ENCODE measurements at regions not wholly inside any gene's neighbourhood (a gene's known extent, or its start where the extent isn't known, plus 50 kb on each side); places are given as distances from the start of the nearest gene placed in this dataset.

DNA sequence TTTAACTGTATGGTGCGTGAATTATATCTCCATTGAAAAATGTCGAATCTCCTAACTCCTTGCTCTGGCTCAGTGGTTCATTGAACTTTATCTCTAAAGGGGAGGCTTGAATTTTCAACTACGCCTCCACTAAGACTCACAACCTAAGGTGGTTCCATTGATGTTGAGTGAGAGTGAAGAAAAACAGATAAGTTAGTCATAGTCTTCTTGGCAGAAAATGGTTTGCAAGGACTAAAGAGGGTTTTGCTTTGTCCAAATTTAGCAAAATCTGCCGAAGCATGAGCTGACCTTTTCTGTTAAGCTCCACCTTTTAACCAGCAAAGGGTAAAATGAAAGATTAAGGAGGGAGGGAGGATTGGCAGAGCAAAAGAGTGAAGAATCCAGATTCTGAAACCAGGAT is 290.2 kb upstream of the SPTLC3 start:
- Histone ChIP-seq H3K9me3 (ENCODE audit: control extremely low read depth in 1 of 5, control insufficient read depth in 4 of 5, insufficient read depth in 2 of 5, low read depth in 1 of 5, low read length in 4 of 5) (no peaks in the 10 kb centered on the region), H3K4me1 (ENCODE audit: control extremely low read depth in 1 of 4, control insufficient read depth in 4 of 4, insufficient read depth in 4 of 4, low read length in 3 of 4) (no peaks in the 10 kb centered on the region), H3K27me3 (replicated peaks in 2 of 5; ENCODE audit: control insufficient read depth in 4 of 5, insufficient read depth in 5 of 5, low read length in 4 of 5) (no peaks in the 10 kb centered on the region), H3K27ac (ENCODE audit: insufficient read depth in 1 of 2, low read depth in 1 of 2, low read length in 2 of 2, poor library complexity in 1 of 2, severe bottlenecking in 2 of 2) (no peak overlapping the region), H3K36me3 (ENCODE audit: control insufficient read depth in 4 of 4, insufficient read depth in 4 of 4, low read length in 3 of 4) (no peaks in the 10 kb centered on the region), H3K4me3 (ENCODE audit: control insufficient read depth in 1 of 7, extremely low read depth in 1 of 7, insufficient read depth in 4 of 7, low read depth in 2 of 7, low read length in 6 of 7) (no peak overlapping the region)
- ChIA-PET CTCF (no interaction called here), POLR2A (no interaction called here)
- WGBS (ENCODE audit: insufficient coverage), result 100% methylated on average over 4 of the region's 4 CpGs
- DNase-seq, result no peak

GRCh38 chr20:12721636-12722035 is 287.1 kb upstream of the SPTLC3 start:
- Histone ChIP-seq H3K27me3 (replicated peaks in 2 of 5; ENCODE audit: control insufficient read depth in 4 of 5, insufficient read depth in 5 of 5, low read length in 4 of 5) (no peaks in the 10 kb centered on the region), H3K9me3 (ENCODE audit: control extremely low read depth in 1 of 5, control insufficient read depth in 4 of 5, insufficient read depth in 2 of 5, low read depth in 1 of 5, low read length in 4 of 5) (peaks cover 0 to 1% (median 0%) of the 10 kb centered on the region in 5 experiments), H3K4me1 (ENCODE audit: control extremely low read depth in 1 of 4, control insufficient read depth in 4 of 4, insufficient read depth in 4 of 4, low read length in 3 of 4) (no peaks in the 10 kb centered on the region), H3K36me3 (ENCODE audit: control insufficient read depth in 4 of 4, insufficient read depth in 4 of 4, low read length in 3 of 4) (no peaks in the 10 kb centered on the region), H3K27ac (ENCODE audit: insufficient read depth in 1 of 2, low read depth in 1 of 2, low read length in 2 of 2, poor library complexity in 1 of 2, severe bottlenecking in 2 of 2) (no peak overlapping the region), H3K4me3 (ENCODE audit: control insufficient read depth in 1 of 7, extremely low read depth in 1 of 7, insufficient read depth in 4 of 7, low read depth in 2 of 7, low read length in 6 of 7) (no peak overlapping the region)
- ChIA-PET CTCF (no interaction called here), POLR2A (no interaction called here)
- WGBS (ENCODE audit: insufficient coverage), result 42% methylated on average over 2 of the region's 2 CpGs
- DNase-seq, result no peak

- no peak overlapping the region for H3K4me3 ChIP-seq (ENCODE audit: control insufficient read depth in 1 of 7, extremely low read depth in 1 of 7, insufficient read depth in 4 of 7, low read depth in 2 of 7, low read length in 6 of 7)
- ChIA-PET CTCF (no interaction called here), POLR2A (no interaction called here)
- no peaks in the 10 kb centered on the region for H3K4me1 ChIP-seq (ENCODE audit: control extremely low read depth in 1 of 4, control insufficient read depth in 4 of 4, insufficient read depth in 4 of 4, low read length in 3 of 4)
- no peak for DNase-seq
- H3K27ac ChIP-seq (ENCODE audit: insufficient read depth in 1 of 2, low read depth in 1 of 2, low read length in 2 of 2, poor library complexity in 1 of 2, severe bottlenecking in 2 of 2), result no peak overlapping the region
- no peaks in the 10 kb centered on the region for H3K27me3 ChIP-seq (replicated peaks in 2 of 5; ENCODE audit: control insufficient read depth in 4 of 5, insufficient read depth in 5 of 5, low read length in 4 of 5)
- 100% methylated on average over 1 of the region's 1 CpG for WGBS (ENCODE audit: insufficient coverage)
- peaks cover 0 to 1% (median 0%) of the 10 kb centered on the region in 5 experiments for H3K9me3 ChIP-seq (ENCODE audit: control extremely low read depth in 1 of 5, control insufficient read depth in 4 of 5, insufficient read depth in 2 of 5, low read depth in 1 of 5, low read length in 4 of 5)
- no peaks in the 10 kb centered on the region for H3K36me3 ChIP-seq (ENCODE audit: control insufficient read depth in 4 of 4, insufficient read depth in 4 of 4, low read length in 3 of 4)
Measured at GRCh38 chr20:12722091-12722490, 286.7 kb upstream of the SPTLC3 start.

DNA sequence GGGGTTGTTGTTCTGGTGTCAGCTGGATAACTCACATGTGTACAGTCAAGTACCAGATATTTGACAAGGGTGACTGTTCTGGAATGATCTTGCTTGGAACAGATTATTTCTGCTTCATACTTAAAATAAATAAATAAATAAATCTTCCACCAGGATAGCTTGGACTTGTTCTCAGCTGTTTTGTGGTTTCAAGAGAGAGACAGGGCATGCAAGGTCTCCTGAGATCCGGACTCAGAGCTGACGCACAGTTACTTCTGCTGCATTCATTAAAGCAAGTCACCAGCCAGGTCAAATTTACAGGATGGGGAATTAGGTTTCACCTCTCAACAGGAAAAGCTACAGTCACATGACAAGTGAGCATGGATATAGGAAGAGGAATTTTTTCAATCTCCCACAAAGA is 285.0 kb upstream of the SPTLC3 start:
- 100% methylated on average over 2 of the region's 2 CpGs for WGBS (ENCODE audit: insufficient coverage)
- Histone ChIP-seq H3K36me3 (ENCODE audit: control insufficient read depth in 4 of 4, insufficient read depth in 4 of 4, low read length in 3 of 4) (no peaks in the 10 kb centered on the region), H3K27ac (ENCODE audit: insufficient read depth in 1 of 2, low read depth in 1 of 2, low read length in 2 of 2, poor library complexity in 1 of 2, severe bottlenecking in 2 of 2) (no peak overlapping the region), H3K4me3 (ENCODE audit: control insufficient read depth in 1 of 7, extremely low read depth in 1 of 7, insufficient read depth in 4 of 7, low read depth in 2 of 7, low read length in 6 of 7) (no peak overlapping the region), H3K9me3 (ENCODE audit: control extremely low read depth in 1 of 5, control insufficient read depth in 4 of 5, insufficient read depth in 2 of 5, low read depth in 1 of 5, low read length in 4 of 5) (peaks cover 0 to 1% (median 0%) of the 10 kb centered on the region in 5 experiments), H3K27me3 (replicated peaks in 2 of 5; ENCODE audit: control insufficient read depth in 4 of 5, insufficient read depth in 5 of 5, low read length in 4 of 5) (peaks cover 0 to 1% (median 0%) of the 10 kb centered on the region in 5 experiments), H3K4me1 (ENCODE audit: control extremely low read depth in 1 of 4, control insufficient read depth in 4 of 4, insufficient read depth in 4 of 4, low read length in 3 of 4) (no peaks in the 10 kb centered on the region)
- ChIA-PET CTCF (no interaction called here), POLR2A (no interaction called here)
- no peak for DNase-seq

GRCh38 chr20:12728782-12729181 is 280.0 kb upstream of the SPTLC3 start:
- Histone ChIP-seq H3K36me3 (ENCODE audit: control insufficient read depth in 4 of 4, insufficient read depth in 4 of 4, low read length in 3 of 4) (no peaks in the 10 kb centered on the region), H3K27ac (ENCODE audit: insufficient read depth in 1 of 2, low read depth in 1 of 2, low read length in 2 of 2, poor library complexity in 1 of 2, severe bottlenecking in 2 of 2) (no peak overlapping the region), H3K27me3 (replicated peaks in 2 of 5; ENCODE audit: control insufficient read depth in 4 of 5, insufficient read depth in 5 of 5, low read length in 4 of 5) (peaks cover 0 to 1% (median 0%) of the 10 kb centered on the region in 5 experiments), H3K9me3 (ENCODE audit: control extremely low read depth in 1 of 5, control insufficient read depth in 4 of 5, insufficient read depth in 2 of 5, low read depth in 1 of 5, low read length in 4 of 5) (peaks cover 0 to 1% (median 0%) of the 10 kb centered on the region in 5 experiments), H3K4me3 (ENCODE audit: control insufficient read depth in 1 of 7, extremely low read depth in 1 of 7, insufficient read depth in 4 of 7, low read depth in 2 of 7, low read length in 6 of 7) (no peak overlapping the region), H3K4me1 (ENCODE audit: control extremely low read depth in 1 of 4, control insufficient read depth in 4 of 4, insufficient read depth in 4 of 4, low read length in 3 of 4) (no peaks in the 10 kb centered on the region)
- ChIA-PET CTCF (no interaction called here), POLR2A (no interaction called here)
- 82% methylated on average over 2 of the region's 3 CpGs for WGBS (ENCODE audit: insufficient coverage)
- DNase-seq, result no peak

GRCh38 chr20:12729326-12729725 is 279.4 kb upstream of the SPTLC3 start:
- Histone ChIP-seq H3K4me1 (ENCODE audit: control extremely low read depth in 1 of 4, control insufficient read depth in 4 of 4, insufficient read depth in 4 of 4, low read length in 3 of 4) (no peaks in the 10 kb centered on the region), H3K36me3 (ENCODE audit: control insufficient read depth in 4 of 4, insufficient read depth in 4 of 4, low read length in 3 of 4) (no peaks in the 10 kb centered on the region), H3K4me3 (ENCODE audit: control insufficient read depth in 1 of 7, extremely low read depth in 1 of 7, insufficient read depth in 4 of 7, low read depth in 2 of 7, low read length in 6 of 7) (no peak overlapping the region), H3K27ac (ENCODE audit: insufficient read depth in 1 of 2, low read depth in 1 of 2, low read length in 2 of 2, poor library complexity in 1 of 2, severe bottlenecking in 2 of 2) (no peak overlapping the region), H3K27me3 (replicated peaks in 2 of 5; ENCODE audit: control insufficient read depth in 4 of 5, insufficient read depth in 5 of 5, low read length in 4 of 5) (peaks cover 0 to 1% (median 0%) of the 10 kb centered on the region in 5 experiments), H3K9me3 (ENCODE audit: control extremely low read depth in 1 of 5, control insufficient read depth in 4 of 5, insufficient read depth in 2 of 5, low read depth in 1 of 5, low read length in 4 of 5) (peaks cover 0 to 1% (median 0%) of the 10 kb centered on the region in 5 experiments)
- ChIA-PET POLR2A (no interaction called here), CTCF (no interaction called here)
- no peak for DNase-seq

DNA sequence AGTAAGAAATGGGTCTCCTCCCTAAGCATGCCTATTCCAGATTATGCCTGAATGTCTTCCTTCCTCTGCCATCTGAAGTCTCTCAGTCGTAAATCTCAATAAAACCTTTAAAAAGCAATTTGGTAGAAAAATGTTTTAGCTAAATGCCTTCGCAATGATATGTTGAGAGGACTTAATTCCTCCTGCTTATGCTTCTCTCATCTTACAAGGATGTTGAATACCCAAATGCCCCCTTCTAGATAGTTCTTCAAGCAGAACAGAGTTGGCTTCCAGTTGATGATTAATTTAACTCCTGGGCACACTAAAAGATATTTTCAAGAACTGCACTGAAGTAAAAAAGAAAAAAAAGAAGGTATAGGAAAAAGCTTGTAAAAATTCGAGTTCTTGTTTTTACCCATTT is 275.0 kb upstream of the SPTLC3 start:
- no peak for DNase-seq
- H3K27me3 ChIP-seq (replicated peaks in 2 of 5; ENCODE audit: control insufficient read depth in 4 of 5, insufficient read depth in 5 of 5, low read length in 4 of 5), result peaks cover 0 to under 1% (median 0%) of the 10 kb centered on the region in 5 experiments
- no peak overlapping the region for H3K27ac ChIP-seq (ENCODE audit: insufficient read depth in 1 of 2, low read depth in 1 of 2, low read length in 2 of 2, poor library complexity in 1 of 2, severe bottlenecking in 2 of 2)
- no peaks in the 10 kb centered on the region for H3K4me1 ChIP-seq (ENCODE audit: control extremely low read depth in 1 of 4, control insufficient read depth in 4 of 4, insufficient read depth in 4 of 4, low read length in 3 of 4)
- no peak overlapping the region for H3K4me3 ChIP-seq (ENCODE audit: control insufficient read depth in 1 of 7, extremely low read depth in 1 of 7, insufficient read depth in 4 of 7, low read depth in 2 of 7, low read length in 6 of 7)
- CTCF ChIA-PET, result no interaction called here
- 80% methylated on average over 2 of the region's 3 CpGs for WGBS (ENCODE audit: insufficient coverage)
- H3K36me3 ChIP-seq (ENCODE audit: control insufficient read depth in 4 of 4, insufficient read depth in 4 of 4, low read length in 3 of 4), result no peaks in the 10 kb centered on the region
- POLR2A ChIA-PET, result no interaction called here
- no peaks in the 10 kb centered on the region for H3K9me3 ChIP-seq (ENCODE audit: control extremely low read depth in 1 of 5, control insufficient read depth in 4 of 5, insufficient read depth in 2 of 5, low read depth in 1 of 5, low read length in 4 of 5)
